ENCODE measurements at regions not wholly inside any gene's neighbourhood (a gene's known extent, or its start where the extent isn't known, plus 50 kb on each side); places are given as distances from the start of the nearest gene placed in this dataset.
A peak's percentile ranks its signal among the peaks of the same experiment; 100 is the strongest.

DNA sequence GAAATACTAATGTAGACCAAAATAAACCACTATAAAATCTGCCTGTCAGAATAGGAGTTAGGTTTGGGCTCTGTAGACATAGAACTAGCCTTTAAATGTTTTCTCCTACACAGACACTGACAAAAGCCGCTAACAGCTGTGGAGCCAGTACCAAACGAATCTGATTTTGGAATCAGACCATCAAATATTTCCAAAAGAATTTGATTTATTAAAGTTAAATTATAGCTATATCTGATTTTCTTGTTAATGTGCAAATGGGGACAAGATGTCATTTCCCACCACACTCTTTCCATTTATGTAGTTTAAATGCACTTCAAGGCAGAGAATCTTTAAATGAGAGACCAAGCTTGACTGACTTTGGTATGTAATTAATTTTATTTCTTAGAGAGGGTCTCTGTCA lies 343.4 kb upstream of the FIGN start:
- no peak for DNase-seq

DNA sequence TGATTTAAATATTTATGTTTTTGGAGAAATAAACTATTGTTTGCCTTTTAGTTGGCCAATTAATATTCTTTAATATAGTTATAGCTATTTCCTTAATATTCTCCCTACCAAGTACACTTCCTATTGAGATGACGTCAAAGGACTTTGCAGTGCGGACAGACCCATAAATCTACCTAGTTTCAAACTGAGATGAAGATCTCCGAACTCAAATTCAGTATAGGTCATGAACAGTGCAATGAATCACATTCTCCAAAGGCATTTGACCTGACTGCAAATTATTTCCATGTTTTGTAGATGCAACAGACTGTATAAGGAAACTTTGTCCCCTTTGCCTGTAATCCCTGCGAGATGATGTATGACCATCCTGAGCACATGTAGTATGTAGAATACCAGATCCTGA lies 342.6 kb upstream of the FIGN start:
- no peak for DNase-seq

DNA sequence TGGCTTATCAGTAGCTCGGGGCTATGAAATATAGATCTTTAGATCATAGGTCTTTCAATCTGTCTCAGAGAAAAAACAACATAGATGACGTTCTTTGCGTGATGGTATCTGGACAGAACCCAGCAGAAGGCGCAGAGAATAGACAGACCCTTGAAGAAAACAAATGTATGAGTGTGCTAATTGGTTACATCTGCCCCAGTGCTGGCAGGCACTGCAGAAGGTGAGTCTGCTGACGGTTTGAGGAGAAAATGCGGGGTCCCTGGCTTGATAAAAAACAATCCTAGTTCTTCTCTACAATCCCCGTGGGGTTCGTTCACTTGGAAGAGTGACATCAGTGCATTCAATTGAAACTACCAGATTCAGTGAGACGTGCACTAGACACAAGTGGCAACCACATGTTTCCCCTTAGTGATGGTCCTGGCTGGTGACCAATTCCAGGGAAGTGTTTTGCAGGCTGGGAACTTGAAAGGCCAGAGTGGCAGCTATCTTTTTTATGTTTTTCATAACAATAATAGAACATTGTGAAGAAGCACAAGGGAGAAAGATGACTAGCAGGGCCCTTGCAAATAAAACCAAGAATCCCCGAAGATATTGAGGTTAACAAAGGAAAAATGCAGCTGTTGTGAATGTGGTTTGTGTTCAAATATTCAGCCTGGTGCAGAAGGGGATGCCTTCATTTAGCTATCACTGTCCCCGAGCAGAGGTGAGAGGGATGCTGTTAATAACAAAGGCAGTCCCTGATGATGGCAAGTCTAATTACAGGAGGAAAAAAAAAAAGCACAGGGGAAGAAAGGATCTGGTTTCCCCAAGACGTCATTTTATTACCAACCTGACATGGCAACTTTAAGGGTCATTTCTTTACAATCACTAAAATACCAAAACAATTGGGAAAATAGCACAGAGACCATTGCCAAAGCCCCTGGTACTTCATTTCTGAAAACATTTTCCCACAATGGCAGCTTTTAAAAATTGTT lies 337.6 kb upstream of the FIGN start:
- no peak for DNase-seq

DNA sequence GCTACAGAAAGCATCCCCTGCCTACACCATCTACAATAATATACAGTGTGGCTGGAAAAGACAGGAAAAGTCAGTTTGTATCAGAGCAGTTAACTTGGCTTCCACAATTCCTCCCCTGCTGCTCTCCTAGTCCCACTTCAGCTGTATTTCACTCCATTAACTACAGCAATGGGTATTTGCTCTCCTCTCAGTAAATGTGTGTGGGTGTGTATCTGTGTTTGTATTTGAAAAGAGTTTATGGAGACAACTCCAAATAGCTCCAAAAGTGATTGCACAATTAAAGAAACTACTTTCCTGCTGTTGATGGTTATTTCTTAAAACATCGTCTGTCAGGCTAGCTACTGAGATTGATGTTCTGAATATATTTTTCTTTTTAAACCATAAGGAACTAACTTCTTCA lies 333.7 kb upstream of the FIGN start:
- DNase-seq: no peak

DNA sequence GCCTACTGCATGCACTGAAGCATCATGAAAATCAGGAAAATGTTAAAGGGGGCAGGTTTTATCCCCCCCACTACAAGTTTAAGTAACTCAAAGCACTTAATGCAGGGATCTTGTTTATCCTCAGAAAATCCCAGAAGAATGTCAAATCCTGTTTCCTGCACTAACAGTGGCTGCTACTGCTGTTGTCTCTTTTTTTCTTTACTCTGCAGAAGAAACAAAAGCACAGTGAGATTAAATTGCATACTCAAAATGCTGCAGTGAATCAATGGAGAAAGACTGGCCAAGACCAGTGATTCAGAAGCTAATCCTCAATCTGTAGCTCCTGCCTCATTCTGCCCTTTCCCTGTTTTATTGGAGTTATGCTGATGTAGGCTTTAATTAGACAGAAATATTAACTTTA lies 332.3 kb upstream of the FIGN start:
- no peak for DNase-seq

DNA sequence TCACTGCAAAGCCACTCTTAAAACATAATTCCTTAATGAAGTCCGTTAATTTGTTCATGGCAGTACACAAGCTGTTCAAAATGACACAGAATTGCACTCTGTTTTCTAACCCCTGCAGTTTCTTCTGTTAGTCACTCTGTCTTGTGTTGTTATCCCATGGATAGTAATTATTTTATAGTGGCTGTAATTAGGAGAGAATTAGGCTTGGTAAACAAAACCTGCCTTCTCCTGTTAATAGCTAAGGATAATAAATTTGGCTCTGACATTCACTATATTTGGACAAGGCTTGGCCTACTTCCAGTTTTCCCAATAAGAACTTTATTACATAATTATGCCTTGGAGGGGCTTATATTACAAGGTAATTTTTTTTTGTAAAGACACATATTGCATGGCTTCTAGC lies 330.3 kb upstream of the FIGN start:
- no peak for DNase-seq

DNA sequence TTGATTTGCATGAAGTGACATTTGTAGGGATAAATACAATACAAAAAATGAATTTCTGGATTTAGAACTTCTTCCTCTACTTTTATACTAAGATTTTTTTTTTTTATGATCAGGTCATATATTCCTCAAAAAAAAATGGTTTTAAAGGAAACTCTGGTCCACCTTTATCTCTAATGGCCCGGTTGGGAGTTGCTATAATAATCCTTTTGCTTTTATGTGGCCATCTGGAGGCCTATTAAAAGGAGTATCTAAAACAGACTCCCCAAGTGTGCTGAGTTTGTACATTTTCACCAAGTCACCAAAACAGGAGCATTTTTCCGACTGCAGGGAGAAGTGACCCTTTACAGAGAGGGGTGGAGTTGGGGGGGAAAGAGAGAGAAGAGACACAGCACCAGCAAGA lies 329.2 kb upstream of the FIGN start:
- no peak for DNase-seq

DNA sequence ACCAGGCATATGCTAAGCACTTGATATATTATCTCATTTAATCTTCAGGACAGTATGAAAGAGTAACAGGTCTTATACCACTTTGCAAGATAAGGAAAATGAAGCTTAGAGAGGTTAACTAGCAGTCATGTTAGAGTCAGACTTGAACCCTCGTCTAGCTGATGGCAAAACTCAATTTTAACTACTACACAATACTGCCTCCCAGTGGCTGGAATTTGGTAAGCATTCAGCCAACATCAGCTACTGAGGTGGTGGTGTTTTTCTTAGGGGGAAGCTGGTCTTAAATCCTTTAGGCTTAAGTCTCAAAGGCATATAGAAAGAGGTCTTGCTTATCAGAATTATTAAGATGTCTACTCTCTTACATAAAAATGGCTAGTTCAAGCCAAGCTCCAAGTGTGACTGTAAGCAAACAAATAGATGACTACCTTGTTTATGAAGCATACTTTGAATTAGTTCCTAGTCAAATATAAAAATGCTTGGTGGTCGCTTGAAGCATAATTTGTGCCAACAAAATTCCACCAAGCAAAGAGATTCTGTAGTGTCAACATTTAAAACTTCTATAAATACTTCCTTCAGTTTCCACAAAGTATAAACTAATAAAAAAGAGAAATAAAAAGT lies 325.4 kb upstream of the FIGN start:
- peak; percentile 69 to 82 for DNase-seq

DNA sequence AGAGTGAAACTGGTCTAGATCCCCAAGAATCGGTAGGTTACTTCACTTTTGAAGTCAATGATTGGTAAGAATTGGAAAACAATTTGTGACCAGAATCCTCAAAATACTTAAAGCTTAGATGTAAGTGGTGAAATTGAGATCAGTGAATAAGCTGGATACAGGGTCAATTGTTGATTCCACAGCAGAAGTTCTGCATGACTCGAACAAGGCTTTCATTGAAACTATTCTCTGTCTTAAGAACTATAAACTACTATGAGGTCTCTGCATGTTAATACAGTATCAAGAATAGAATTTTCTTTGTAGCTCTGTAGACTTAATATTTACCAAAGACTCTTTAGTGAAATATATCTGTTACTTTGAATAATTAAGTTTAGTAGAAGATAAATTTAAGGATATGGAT lies 324.2 kb upstream of the FIGN start:
- DNase-seq: no peak

DNA sequence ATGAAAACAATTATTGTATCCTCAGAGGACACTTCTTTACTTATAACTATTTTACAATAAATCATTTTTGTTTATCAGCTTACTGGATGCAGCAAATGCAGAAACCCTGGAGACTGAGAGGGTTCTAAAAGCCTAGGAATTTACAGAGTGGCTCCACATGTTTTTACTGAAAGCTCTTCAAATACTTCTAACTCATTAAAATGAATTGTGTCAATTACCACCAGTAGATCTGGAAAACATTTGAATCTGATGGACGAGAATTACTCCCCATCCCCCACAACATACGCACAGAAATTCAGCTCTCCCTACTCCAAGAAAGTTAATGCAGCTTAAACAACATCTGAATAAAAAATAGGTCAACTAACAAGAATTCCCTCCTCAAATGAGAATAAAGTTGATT lies 319.8 kb upstream of the FIGN start:
- DNase-seq: no peak

DNA sequence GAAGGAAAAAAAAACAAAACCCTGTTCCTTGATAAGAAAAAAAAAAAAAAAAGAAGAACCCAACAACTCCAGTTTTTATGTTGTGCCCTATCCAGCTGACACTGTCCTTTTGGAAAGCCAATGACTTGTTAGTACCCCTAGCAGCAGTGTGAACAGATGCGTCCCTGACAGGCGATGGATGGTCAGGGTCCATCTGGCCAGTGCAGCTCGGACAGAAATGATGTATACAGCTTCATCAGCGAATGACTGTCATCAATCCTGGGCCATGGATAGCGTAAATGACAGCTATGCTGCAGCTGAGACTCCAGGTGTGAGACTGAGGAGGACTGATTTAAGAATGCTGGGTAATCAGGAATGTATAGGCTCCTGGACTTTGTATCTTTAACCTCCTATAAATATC lies 318.8 kb upstream of the FIGN start:
- no peak for DNase-seq

DNA sequence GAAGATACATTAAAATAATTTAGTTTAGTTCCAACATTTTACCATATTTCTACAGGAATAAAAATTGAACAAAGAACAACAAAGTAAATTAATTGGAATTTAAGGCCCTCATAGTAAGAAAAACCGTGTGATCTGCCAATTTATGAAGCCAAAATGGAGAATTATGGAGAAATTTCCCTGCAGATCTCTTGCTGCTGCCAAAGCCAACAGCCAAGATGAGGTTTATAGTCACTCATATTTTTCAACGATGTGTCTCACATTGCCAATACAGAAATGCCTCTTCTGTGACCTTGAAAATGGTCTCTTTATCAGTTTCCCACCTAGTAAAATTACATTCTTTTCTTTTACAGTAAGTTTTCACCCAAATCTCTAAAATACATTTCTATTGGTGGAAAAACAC lies 317.2 kb upstream of the FIGN start:
- no peak for DNase-seq

DNA sequence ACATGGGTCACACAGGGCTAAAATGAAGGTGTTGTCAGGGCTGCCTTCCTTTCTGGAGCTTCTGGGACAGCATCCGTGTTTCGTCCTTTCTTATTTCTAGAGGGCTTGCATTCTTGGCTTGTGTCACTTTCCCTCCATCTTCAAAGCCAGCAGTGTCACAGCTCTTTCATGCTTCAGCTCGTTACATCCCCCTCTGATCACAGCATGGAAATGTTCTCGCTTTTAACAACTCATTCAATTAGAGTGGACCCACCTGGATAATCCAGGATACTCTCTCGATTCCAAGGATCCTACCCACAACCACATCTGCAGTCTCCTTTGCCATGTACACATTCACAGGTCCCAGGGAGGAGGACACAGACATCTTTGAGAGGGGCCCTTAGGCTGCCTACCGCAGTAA lies 316.2 kb upstream of the FIGN start:
- DNase-seq: no peak

DNA sequence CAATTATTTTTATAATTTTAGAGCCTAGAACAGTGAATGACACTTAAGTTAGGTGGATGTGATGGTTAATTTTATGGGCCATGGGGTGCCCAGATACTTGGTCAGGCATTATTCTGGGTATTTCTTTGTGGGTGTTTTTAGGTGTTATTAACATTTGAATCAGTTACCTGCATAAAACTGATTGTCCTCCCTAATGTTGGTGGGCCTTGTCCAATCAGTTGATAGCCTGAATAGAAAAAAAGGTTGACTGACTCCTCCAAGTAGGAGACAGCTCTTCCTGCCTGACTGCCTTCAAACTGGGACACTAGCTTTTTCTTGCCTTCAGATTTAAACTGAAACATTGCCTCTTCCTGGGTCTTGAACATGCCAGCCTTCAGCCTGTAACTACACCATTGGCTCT lies 312.9 kb upstream of the FIGN start:
- no peak for DNase-seq

DNA sequence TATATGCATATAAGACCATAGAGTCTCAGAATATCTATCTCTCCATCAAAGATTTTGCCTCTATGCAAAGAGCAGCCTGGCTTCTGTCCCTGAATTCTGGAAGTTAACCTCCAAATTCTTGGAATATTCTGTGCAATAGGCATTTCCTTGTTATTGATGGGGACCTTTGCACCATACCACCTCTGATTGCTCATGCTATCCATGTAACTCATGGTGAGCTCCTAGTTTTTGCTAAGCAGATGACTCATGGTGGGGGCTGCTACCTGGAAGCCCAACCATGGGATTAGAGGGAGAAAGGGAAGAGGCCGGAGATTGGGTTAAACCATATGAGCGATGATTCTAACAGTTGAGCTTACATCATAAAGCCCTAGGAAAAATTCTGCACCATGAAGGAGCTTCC lies 310.2 kb upstream of the FIGN start:
- no peak for DNase-seq

DNA sequence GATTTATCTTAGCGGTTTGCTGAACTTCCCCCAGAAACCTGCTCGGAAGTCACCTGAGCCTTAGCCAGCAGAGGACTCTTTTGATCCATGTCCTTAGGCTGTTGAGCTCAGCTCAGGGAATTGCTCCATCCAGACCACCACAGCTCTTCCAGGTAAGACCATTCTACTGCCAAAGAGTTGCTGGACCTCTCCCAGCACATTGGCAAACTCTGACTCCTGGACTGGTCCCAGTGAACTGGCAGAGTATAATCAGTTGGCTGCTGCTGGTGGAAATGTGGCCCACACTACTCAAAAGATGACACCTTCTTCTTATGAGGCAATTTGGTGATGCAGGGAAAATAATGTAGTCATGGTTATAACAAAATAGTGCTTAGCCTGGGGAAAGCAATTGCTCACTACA lies 308.8 kb upstream of the FIGN start:
- no peak for DNase-seq

DNA sequence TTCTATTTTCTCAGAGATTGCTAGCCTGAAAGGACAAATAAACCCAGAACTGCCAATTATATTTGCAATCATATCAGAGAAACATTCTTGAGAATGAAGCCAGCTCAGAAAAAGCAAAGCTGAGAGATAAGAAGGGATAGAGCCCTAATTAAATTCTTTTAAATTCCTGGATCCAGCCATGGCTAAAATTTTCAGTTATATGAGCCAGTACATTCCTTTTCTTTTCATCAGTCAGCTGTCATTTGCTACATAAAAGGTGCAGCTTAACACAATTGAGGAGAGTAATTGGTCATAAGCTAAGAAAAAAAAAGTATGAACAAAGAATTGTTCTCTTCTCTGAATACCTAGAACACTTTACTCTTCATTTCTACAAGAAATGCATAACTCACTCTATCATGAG lies 303.5 kb upstream of the FIGN start:
- no peak for DNase-seq

DNA sequence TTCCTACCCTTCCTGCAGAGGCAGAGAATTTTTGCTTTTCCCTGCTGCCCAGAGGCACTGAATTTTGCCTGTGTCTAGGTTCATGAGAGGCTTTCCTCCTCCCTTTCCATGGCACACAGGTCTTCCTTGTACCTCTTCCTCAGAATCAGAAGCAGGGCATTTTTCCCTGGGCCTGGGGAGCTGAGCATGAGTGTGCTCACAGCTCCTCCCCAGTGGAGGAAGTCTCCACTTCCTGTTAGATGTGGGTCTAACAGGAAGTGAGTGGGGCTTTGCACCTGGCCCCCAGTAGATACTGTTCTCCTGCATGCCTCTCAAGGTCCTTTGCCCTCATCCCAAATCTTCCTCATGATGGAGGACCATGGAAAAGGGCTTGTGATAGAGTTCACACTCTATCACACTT lies 297.2 kb upstream of the FIGN start:
- peak in 1 of 2 experiments; percentile 21 for DNase-seq

DNA sequence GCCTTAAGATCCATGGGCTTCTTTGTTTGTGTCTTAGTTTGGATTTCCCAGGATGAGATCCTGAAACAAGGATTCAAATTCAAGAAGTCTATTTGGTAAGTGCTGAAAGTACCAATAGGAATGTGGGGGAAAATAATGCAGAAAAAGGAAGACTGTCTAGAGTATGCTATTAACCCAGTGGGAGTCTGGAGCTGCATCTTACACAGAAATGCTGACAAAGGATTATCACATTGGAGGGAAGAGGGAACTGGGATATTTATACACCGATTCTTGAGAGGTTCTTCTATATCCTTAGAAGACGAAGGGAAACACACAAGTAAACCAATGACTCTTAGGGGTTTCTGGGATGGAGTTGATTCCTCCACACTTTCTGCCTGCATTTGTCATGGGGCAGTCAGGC lies 294.8 kb upstream of the FIGN start:
- DNase-seq: no peak

DNA sequence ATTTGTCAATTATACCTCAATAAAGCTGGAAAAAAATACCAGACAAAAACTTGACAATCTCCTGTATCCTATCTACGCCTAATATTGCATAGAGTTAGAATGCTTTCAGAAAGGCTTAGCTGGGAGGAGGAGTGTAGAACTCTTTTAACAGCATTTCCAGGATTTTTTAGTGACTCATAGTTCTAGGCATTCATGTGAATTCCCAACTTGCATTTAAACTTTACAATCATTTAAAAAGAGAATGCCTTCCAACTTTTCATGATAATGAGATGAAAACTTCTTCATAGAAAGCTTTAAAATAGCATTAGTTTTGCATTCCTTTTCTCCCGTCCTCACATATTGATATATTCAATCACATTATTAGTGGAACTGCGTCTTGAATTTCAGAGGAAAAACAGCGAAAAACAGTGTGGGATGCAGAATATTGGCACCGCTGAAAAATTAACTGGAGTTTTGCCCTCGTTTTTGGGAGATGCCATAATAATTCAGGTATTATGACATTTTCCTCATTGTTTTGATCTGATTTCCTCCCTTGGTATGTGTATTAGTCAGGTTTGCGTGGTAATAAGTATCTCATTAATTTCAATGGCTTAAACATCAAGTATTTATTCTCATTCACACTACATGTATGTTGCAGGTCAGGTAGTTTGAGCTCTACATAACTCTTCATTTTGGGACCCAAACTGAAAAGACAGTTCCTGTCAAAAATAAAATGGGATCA lies 293.2 kb upstream of the FIGN start:
- no peak for DNase-seq

DNA sequence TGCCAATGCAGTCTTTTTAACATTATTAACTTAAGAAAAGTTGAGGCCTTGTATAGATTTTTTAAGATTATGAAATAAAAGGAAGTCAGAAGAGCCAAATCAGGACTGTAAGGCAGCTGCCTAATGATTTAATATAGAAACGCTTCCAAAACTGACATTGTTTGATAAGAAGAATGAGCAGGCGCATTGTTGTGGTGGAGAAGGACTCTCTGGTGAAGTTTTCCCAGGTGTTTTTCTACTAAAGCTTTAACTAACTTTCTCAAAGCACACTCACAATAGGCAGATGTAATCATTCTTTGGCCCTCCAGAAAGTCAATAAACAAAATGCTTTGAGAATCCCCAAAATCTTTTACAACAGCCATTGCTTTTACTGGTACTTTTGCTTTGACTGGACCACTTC lies 288.6 kb upstream of the FIGN start:
- DNase-seq: no peak

DNA sequence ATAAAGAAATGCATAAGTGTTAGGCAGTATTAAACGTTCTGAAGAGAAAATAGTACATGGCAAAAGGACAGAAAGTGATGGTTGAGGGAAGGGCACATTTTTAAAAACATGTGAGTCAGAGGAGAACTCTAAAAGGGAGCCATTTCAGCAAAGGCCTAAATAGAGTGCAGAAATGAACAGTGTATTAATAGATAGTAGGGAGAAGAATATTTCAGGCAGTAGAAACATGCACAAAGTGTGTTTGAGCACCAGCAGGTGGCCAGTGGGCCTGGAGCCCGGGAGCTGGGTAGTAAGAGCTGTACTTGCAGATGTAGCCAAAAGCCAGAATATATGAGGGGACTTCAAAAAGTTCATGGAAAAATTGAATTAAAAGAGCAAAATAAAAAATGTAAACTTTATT lies 288.1 kb upstream of the FIGN start:
- DNase-seq: no peak

DNA sequence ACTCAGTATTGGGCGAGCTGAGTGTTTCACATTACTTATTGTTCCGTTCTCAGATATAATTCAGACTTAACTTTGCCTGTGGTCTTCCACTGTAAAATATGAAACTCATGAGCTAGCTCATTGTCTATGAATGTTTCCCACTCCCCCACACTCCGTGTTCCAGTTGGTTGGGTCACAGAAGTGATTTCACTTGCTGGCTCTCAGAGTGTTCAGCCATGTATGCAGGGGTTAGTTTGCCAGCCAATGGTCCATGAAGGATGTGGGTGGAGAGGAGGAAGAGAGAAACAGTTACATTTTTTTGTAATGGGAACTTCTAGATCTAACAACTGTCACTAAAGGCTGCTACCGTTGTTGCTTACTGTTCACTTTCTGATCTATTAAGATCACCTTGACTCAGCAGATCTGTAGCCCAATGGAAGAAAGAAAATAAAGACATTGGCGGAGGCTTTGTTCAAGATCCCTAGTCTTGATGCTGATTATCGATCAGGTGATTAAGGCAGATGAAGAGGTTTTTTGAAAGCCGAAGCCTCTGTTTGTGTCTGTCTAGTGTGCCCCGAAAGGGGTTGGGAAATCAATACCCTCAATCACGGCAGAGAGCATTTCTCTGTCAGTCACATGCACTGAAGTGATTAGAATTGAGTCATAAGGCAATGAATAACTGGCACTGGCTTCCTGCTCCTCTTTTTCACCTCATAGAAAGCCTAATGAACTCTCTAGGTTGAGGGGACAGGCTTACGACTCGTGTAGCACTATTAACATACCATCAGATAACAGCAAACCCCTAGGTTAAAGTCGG lies 279.7 kb upstream of the FIGN start:
- no peak for DNase-seq
